ENCODE measurements at regions not wholly inside any gene's neighbourhood (a gene's known extent, or its start where the extent isn't known, plus 50 kb on each side); places are given as distances from the start of the nearest gene placed in this dataset.

GRCh38 chr7:26460351-26461085 is 168.9 kb downstream of the SNX10 start:
- no peak overlapping the region for H3K4me2 ChIP-seq (ENCODE audit: control insufficient read depth, insufficient read depth)
- FAIRE-seq = no peak
- no peaks in the 10 kb centered on the region for H3K36me3 ChIP-seq (ENCODE audit: control insufficient read depth in 2 of 2, insufficient read depth in 2 of 2, low read length in 1 of 2)
- no peaks in the 10 kb centered on the region; a peak in 2 of 4 replicates for H3K27me3 ChIP-seq (replicated peaks in 1 of 2; ENCODE audit: control insufficient read depth in 2 of 2, insufficient read depth in 2 of 2, low read length in 1 of 2)
- POLR2A ChIA-PET = no interaction called here
- no TSS peak for BruUV-seq (replicated peaks)
- no peaks in the 10 kb centered on the region for H3K79me2 ChIP-seq (ENCODE audit: control insufficient read depth, insufficient read depth, low read length)
- no peak overlapping the region for H3K27ac ChIP-seq (ENCODE audit: control insufficient read depth, insufficient read depth)
- H4K20me1 ChIP-seq (ENCODE audit: control insufficient read depth, insufficient read depth) = no peaks in the 10 kb centered on the region
- no peaks in the 10 kb centered on the region for H3K9me3 ChIP-seq (replicated peaks; ENCODE audit: control insufficient read depth, insufficient read depth, low read length)
- TF ChIP-seq FOS (IDR thresholded peaks at IDR 0.05; ENCODE audit: borderline replicate concordance, extremely low read depth, insufficient read length) = no peak
- no peak for TF ChIP-seq E2F8 (IDR thresholded peaks at IDR 0.05; ENCODE audit: low read depth, partially characterized antibody)
- no peak for TF ChIP-seq KDM1A (IDR thresholded peaks at IDR 0.05; ENCODE audit: borderline replicate concordance)
- TF ChIP-seq NFYB (IDR thresholded peaks at IDR 0.05; ENCODE audit: insufficient read depth, low read depth, low read length) = no peak
- no peak for TF ChIP-seq MAX (IDR thresholded peaks at IDR 0.05; ENCODE audit: low read depth, low read length)
- TF ChIP-seq FOXM1 (IDR thresholded peaks at IDR 0.05; ENCODE audit: low read depth, low read length) = no peak
- TF ChIP-seq ATF3 (IDR thresholded peaks at IDR 0.05; ENCODE audit: borderline replicate concordance, extremely low read depth, low read depth, low read length) = no peak
- TF ChIP-seq RELB (IDR thresholded peaks at IDR 0.05; ENCODE audit: low read depth) = no peak
- no peak for TF ChIP-seq ASH2L (IDR thresholded peaks at IDR 0.05; ENCODE audit: borderline replicate concordance, low read depth)
- ATAC-seq = no peak
- no peaks in the 10 kb centered on the region for H3K4me1 ChIP-seq (ENCODE audit: control insufficient read depth, insufficient read depth, low read length)
- WGBS (ENCODE audit: insufficient coverage, insufficient replicate concordance, low lambda C conversion rate, missing lambda C conversion rate) = 45% methylated on average over 4 of the region's 4 CpGs
- in situ Hi-C loops (cut with MboI) = no loop called here
- H3K9ac ChIP-seq (ENCODE audit: control insufficient read depth, insufficient read depth, low read length) = no peak overlapping the region
- RAD21 ChIA-PET (ENCODE audit: unreplicated experiment) = no interaction called here
- DNase-seq (ENCODE audit: low read depth, low spot score) = no peak
- no peak overlapping the region for H3K4me3 ChIP-seq
- H2AFZ ChIP-seq (ENCODE audit: control insufficient read depth, low read depth, low read length) = no peak overlapping the region
- intact Hi-C loops (cut with micrococcal nuclease; ENCODE audit: unreplicated experiment) = no loop called here
- SMC1A ChIA-PET (ENCODE audit: uncharacterized antibody, unreplicated experiment) = interaction anchor here (1.1 to 1.3 kb wide), 3 partner anchors 9 to 91 kb away, joined by 3 read pairs; no protein-coding TSS in a partner anchor
- CTCF ChIA-PET = interaction anchor here (1.1 to 1.8 kb wide), 2 partner anchors 19 to 91 kb away, joined by 3 to 4 read pairs; no protein-coding TSS in a partner anchor

Measured in GM12878 (cell line).